ENCODE measurements at regions not wholly inside any gene's neighbourhood (a gene's known extent, or its start where the extent isn't known, plus 50 kb on each side); places are given as distances from the start of the nearest gene placed in this dataset.

DNA sequence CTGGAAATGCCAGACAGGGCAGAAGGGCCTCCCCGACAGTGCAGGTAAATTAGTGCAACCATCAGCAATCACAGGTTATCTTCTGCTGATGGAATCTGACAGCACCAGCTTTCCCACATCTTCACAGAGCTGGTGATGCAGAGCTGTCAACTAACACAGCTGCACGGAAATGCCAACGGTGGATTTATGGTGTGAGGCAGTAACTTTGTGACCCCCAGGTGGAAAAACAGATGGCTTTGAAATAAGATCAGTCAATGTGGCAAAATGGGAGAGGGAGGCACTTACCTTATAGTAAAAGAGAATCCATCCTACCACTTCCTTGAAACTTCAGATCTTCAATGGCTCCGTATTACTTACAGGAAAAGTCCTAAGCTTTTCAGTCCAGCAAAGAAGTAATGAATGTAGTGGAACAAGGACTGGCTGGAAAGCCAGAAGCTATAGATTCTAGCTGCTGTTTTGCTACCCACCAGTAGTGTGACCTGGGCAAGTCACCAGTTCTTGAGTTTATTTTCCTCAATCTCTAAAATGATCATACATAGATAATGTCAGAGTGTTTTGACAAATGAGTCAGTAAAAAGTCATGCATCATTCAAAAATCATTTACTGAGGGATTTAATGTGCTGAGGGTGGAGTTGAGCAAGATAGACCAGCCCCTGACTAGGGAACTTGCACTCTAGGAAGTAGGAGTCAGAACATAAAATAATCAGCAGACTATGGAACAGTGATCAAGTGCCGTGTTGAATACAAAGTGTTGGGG lies 245.7 kb upstream of the JUN start:
- H3K27ac ChIP-seq = no peak overlapping the region
- WGBS, 2 donors (ENCODE audit: low coverage in 1 of 2) = 70 to 81% methylated on average over 3 to 5 of the region's 5 CpGs
- H3K36me3 ChIP-seq = no peaks in the 10 kb centered on the region
- H3K4me1 ChIP-seq = peaks cover 0 to 5% (median 0%) of the 10 kb centered on the region in 3 donors
- no peaks in the 10 kb centered on the region for H3K9me3 ChIP-seq
- H3K27me3 ChIP-seq = no peaks in the 10 kb centered on the region
- TF ChIP-seq, protein P1, sequence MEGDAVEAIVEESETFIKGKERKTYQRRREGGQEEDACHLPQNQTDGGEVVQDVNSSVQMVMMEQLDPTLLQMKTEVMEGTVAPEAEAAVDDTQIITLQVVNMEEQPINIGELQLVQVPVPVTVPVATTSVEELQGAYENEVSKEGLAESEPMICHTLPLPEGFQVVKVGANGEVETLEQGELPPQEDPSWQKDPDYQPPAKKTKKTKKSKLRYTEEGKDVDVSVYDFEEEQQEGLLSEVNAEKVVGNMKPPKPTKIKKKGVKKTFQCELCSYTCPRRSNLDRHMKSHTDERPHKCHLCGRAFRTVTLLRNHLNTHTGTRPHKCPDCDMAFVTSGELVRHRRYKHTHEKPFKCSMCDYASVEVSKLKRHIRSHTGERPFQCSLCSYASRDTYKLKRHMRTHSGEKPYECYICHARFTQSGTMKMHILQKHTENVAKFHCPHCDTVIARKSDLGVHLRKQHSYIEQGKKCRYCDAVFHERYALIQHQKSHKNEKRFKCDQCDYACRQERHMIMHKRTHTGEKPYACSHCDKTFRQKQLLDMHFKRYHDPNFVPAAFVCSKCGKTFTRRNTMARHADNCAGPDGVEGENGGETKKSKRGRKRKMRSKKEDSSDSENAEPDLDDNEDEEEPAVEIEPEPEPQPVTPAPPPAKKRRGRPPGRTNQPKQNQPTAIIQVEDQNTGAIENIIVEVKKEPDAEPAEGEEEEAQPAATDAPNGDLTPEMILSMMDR (IDR thresholded peaks at IDR 0.05) = no peak
- no peak overlapping the region for H3K4me3 ChIP-seq
- no peak for ATAC-seq

DNA sequence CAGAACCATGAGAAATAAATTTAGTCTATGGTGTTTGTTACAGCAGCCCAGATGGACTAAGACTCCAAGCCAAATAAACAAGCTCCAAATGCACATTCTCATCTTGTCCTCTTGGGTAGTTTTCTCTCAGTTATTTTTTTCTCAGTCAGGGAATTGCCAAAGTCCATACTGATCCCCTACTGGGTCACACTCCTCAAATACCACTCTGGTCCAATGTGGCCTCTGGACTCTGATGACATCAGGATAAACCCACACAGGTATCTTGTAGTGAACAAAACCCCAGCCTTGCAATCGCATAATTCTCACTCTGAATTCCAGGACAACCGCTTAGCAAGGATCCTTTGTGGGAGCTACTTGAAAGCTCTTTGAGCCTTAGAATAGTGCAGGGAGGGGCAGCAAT lies 248.4 kb upstream of the JUN start:
- TF ChIP-seq, protein P1 (IDR thresholded peaks at IDR 0.05) = no peak
- TF ChIP-seq POLR2A (IDR thresholded peaks at IDR 0.05) (no peak), EP300 (IDR thresholded peaks at IDR 0.05) (no peak), POLR2AphosphoS5 (IDR thresholded peaks at IDR 0.05) (no peak)
- Histone ChIP-seq H3K4me1 (no peaks in the 10 kb centered on the region), H3K4me3 (no peak overlapping the region), H3K36me3 (no peaks in the 10 kb centered on the region), H3K27me3 (no peaks in the 10 kb centered on the region), H3K27ac (no peak overlapping the region), H3K9me3 (no peaks in the 10 kb centered on the region)
- WGBS, 2 donors (ENCODE audit: low coverage in 1 of 2) = 78 to 86% methylated on average over 2 of the region's 2 CpGs
- ATAC-seq = no peak

DNA sequence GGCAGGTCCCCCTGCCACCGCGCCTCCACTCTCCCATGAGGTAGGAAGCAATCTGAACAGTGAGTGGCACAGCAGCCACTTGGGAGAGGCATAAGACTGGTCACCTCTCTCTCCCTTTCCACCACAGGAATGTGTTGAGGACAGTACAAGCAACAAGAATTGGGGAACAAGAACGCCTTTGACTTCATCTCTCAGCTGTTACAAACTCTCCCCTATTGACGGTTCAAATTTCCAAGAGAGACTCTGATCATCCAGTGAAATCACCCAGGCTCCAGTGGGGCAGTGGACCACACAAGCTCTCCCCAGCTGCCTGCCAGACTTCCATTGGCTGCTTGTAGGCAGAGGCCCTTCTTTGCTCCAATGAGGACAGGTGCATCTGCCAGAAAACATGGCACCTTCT lies 249.9 kb upstream of the JUN start:
- H3K4me1 ChIP-seq = no peaks in the 10 kb centered on the region
- H3K27me3 ChIP-seq = no peaks in the 10 kb centered on the region
- H3K9me3 ChIP-seq = no peaks in the 10 kb centered on the region
- TF ChIP-seq POLR2AphosphoS5 (IDR thresholded peaks at IDR 0.05) = no peak
- TF ChIP-seq, protein P1 (IDR thresholded peaks at IDR 0.05) = no peak
- TF ChIP-seq POLR2A (IDR thresholded peaks at IDR 0.05) = no peak
- TF ChIP-seq EP300 (IDR thresholded peaks at IDR 0.05) = no peak
- 100% methylated on average over 1 to 4 of the region's 4 CpGs for WGBS, 2 donors (ENCODE audit: low coverage in 1 of 2)
- H3K4me3 ChIP-seq = no peak overlapping the region
- no peak overlapping the region for H3K27ac ChIP-seq
- ATAC-seq = no peak
- no peaks in the 10 kb centered on the region for H3K36me3 ChIP-seq

DNA sequence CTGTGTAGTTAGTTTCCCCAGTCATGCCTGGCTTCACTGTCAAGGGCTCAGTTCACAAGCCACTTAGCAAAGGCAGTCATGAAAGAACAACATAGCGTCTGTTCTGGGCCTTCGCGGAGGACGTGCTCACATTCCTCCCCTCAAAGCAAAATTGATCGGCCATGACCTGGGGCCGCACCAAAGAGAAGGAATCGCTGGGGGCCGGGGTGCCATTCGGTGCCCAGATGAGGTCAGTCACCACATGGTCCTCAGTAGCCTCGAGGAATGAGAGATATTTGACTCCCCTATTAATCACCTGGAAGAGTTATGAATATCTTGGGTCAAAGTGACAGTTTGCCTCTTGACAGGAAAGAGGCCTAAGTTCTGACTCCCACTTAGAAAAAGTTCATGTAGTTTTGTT lies 251.1 kb upstream of the JUN start:
- no peak overlapping the region for H3K27ac ChIP-seq
- no peak for TF ChIP-seq EP300 (IDR thresholded peaks at IDR 0.05)

DNA sequence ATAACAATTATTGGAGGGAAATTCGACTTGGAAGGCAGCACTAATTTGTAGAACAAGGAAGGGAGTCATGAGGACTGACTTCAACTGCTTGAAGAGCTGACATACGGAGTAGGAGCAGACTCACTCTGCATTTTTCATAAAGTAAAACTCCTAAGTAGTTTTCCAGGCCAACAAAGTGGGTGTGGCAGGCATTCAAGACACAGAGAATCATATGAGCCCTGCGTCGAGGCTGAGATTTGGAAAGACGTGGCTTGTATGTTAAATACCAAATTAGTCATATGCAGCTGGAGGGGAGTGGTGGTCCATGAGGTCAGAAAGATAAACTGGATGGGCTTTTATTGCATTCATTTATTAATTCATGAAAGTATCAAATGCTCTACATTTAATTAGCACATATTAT lies 255.7 kb upstream of the JUN start:
- TF ChIP-seq, protein P1 (IDR thresholded peaks at IDR 0.05) = no peak
- TF ChIP-seq EP300 (IDR thresholded peaks at IDR 0.05) (no peak), POLR2AphosphoS5 (IDR thresholded peaks at IDR 0.05) (no peak), POLR2A (IDR thresholded peaks at IDR 0.05) (no peak)
- no peaks in the 10 kb centered on the region for H3K36me3 ChIP-seq
- H3K27me3 ChIP-seq = no peaks in the 10 kb centered on the region
- H3K9me3 ChIP-seq = no peaks in the 10 kb centered on the region
- no peak for ATAC-seq
- 67 to 71% methylated on average over 5 of the region's 5 CpGs for WGBS, 2 donors (ENCODE audit: low coverage in 1 of 2)
- no peak overlapping the region for H3K4me3 ChIP-seq
- no peak overlapping the region for H3K27ac ChIP-seq
- H3K4me1 ChIP-seq = peaks cover 0 to 12% (median 0%) of the 10 kb centered on the region in 3 donors

More for the DNA sequence above, 251.1 kb upstream of the JUN start:
- ATAC-seq = no peak
- H3K4me1 ChIP-seq = no peaks in the 10 kb centered on the region
- H3K27me3 ChIP-seq = no peaks in the 10 kb centered on the region
- H3K36me3 ChIP-seq = no peaks in the 10 kb centered on the region
- no peaks in the 10 kb centered on the region for H3K9me3 ChIP-seq
- 67% methylated on average over 9 of the region's 10 CpGs; no CpG with 5 or more reads in 1 of the 2 donors for whole genome bisulfite sequencing, 2 donors (ENCODE audit: low coverage in 1 of 2)
- H3K4me3 ChIP-seq = no peak overlapping the region
